ENCODE measurements at regions not wholly inside any gene's neighbourhood (a gene's known extent, or its start where the extent isn't known, plus 50 kb on each side); places are given as distances from the start of the nearest gene placed in this dataset.

DNA sequence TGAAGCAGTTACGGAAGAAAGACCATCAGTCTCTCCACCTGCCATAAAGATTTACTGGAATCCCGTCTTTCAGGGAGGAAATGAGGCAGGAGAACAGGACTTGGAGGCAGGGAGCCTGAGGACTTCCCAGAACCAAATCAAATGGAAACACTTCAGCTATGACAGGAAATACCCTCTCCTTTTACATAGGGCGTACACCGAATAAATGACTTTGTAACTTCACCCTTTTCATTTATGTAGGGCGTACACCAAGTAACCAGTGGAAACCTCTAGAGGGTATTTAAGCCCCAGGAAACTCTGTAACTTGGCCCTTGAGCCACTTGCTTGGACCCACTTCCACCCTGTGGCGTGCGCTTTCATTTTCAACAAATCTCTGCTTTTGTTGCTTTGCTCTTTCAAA, 218.3 kb upstream of the SLC39A10 start:
- no TSS peak for BruUV-seq (replicated peaks)

DNA sequence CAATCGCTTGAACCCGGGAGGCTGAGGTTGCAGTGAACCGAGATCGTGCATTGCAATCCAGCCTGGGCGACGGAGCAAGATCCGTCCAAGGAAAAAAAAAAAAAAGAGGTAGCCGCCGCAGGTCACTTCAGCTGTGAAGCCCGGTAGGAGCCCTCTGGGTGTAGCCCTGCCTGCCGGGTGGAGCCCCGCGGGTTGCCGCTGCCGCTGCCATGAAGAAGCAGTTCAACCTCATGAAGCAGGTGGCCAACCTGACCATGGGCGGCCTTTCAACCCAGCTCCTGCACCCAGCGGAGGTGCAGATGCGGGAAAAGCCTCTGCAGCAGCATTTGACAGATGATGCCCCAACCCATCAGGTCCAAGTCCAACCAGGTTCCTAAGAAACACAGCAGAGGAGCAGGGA, 219.5 kb upstream of the SLC39A10 start:
- intact Hi-C loops (cut with micrococcal nuclease), result no loop called here
- no peaks in the 10 kb centered on the region for H3K9me2 ChIP-seq (ENCODE audit: insufficient read depth)
- no peak overlapping the region for H3K4me2 ChIP-seq (ENCODE audit: low read length)
- no peak overlapping the region for H3K27ac ChIP-seq (ENCODE audit: low read depth, low read length)
- ATAC-seq (no peak), DNase-seq (ENCODE audit: low read depth, low spot score) (no peak)
- BruUV-seq (replicated peaks), result no TSS peak
- H2AFZ ChIP-seq (ENCODE audit: low read depth, low read length, poor library complexity, severe bottlenecking), result no peak overlapping the region
- H3K36me3 ChIP-seq (ENCODE audit: control insufficient read depth in 1 of 2, insufficient read depth in 2 of 2, low read length in 2 of 2), result no peaks in the 10 kb centered on the region
- no peaks in the 10 kb centered on the region for H3K79me2 ChIP-seq (ENCODE audit: insufficient read depth, low read length)
- H3K4me1 ChIP-seq (ENCODE audit: control insufficient read depth in 1 of 2, insufficient read depth in 2 of 2, low read length in 2 of 2), result no peaks in the 10 kb centered on the region
- CTCF ChIA-PET, result no interaction called here
- H3K9me3 ChIP-seq (ENCODE audit: control insufficient read depth in 1 of 2, insufficient read depth in 1 of 2, low read depth in 1 of 2, low read length in 2 of 2), result no peaks in the 10 kb centered on the region
- RAD21 ChIA-PET (ENCODE audit: low non-redundant PET in 1 of 2, low total read pairs in 2 of 2, uncharacterized antibody in 2 of 2, unreplicated experiment in 2 of 2), result no interaction called here
- POLR2A ChIA-PET, result no interaction called here
- H4K20me1 ChIP-seq (ENCODE audit: insufficient read depth), result no peaks in the 10 kb centered on the region
- no peak overlapping the region for H3K4me3 ChIP-seq (replicated peaks in 1 of 2; ENCODE audit: low read depth in 1 of 2, low read length in 2 of 2)
- TF ChIP-seq, protein P1, sequence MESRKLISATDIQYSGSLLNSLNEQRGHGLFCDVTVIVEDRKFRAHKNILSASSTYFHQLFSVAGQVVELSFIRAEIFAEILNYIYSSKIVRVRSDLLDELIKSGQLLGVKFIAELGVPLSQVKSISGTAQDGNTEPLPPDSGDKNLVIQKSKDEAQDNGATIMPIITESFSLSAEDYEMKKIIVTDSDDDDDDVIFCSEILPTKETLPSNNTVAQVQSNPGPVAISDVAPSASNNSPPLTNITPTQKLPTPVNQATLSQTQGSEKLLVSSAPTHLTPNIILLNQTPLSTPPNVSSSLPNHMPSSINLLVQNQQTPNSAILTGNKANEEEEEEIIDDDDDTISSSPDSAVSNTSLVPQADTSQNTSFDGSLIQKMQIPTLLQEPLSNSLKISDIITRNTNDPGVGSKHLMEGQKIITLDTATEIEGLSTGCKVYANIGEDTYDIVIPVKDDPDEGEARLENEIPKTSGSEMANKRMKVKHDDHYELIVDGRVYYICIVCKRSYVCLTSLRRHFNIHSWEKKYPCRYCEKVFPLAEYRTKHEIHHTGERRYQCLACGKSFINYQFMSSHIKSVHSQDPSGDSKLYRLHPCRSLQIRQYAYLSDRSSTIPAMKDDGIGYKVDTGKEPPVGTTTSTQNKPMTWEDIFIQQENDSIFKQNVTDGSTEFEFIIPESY (IDR thresholded peaks at IDR 0.05; ENCODE audit: extremely low read depth, insufficient replicate concordance, low read length), result no peak
- TF ChIP-seq, protein P2, sequence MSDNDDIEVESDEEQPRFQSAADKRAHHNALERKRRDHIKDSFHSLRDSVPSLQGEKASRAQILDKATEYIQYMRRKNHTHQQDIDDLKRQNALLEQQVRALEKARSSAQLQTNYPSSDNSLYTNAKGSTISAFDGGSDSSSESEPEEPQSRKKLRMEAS (IDR thresholded peaks at IDR 0.05), result no peak
- no peak for TF ChIP-seq ELF1 (IDR thresholded peaks at IDR 0.05; ENCODE audit: borderline replicate concordance, low read depth)
- no peak for TF ChIP-seq YY1 (IDR thresholded peaks at IDR 0.05; ENCODE audit: extremely low read depth, insufficient replicate concordance, low read depth, low read length)
- no peak for TF ChIP-seq JUND (IDR thresholded peaks at IDR 0.05)
- TF ChIP-seq SRF (IDR thresholded peaks at IDR 0.05; ENCODE audit: low read depth), result no peak
- TF ChIP-seq, protein P3, sequence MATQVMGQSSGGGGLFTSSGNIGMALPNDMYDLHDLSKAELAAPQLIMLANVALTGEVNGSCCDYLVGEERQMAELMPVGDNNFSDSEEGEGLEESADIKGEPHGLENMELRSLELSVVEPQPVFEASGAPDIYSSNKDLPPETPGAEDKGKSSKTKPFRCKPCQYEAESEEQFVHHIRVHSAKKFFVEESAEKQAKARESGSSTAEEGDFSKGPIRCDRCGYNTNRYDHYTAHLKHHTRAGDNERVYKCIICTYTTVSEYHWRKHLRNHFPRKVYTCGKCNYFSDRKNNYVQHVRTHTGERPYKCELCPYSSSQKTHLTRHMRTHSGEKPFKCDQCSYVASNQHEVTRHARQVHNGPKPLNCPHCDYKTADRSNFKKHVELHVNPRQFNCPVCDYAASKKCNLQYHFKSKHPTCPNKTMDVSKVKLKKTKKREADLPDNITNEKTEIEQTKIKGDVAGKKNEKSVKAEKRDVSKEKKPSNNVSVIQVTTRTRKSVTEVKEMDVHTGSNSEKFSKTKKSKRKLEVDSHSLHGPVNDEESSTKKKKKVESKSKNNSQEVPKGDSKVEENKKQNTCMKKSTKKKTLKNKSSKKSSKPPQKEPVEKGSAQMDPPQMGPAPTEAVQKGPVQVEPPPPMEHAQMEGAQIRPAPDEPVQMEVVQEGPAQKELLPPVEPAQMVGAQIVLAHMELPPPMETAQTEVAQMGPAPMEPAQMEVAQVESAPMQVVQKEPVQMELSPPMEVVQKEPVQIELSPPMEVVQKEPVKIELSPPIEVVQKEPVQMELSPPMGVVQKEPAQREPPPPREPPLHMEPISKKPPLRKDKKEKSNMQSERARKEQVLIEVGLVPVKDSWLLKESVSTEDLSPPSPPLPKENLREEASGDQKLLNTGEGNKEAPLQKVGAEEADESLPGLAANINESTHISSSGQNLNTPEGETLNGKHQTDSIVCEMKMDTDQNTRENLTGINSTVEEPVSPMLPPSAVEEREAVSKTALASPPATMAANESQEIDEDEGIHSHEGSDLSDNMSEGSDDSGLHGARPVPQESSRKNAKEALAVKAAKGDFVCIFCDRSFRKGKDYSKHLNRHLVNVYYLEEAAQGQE (IDR thresholded peaks at IDR 0.05; ENCODE audit: low read depth), result no peak
- H3K27me3 ChIP-seq (ENCODE audit: insufficient read depth, low read length), result no peaks in the 10 kb centered on the region
- no peak overlapping the region for H3K9ac ChIP-seq (ENCODE audit: low read length)

More for the DNA sequence above, 218.3 kb upstream of the SLC39A10 start:
- Histone ChIP-seq H3K79me2 (ENCODE audit: insufficient read depth, low read length) (no peaks in the 10 kb centered on the region), H3K36me3 (ENCODE audit: control insufficient read depth in 1 of 2, insufficient read depth in 2 of 2, low read length in 2 of 2) (no peaks in the 10 kb centered on the region), H3K4me3 (replicated peaks in 1 of 2; ENCODE audit: low read depth in 1 of 2, low read length in 2 of 2) (no peak overlapping the region), H3K4me1 (ENCODE audit: control insufficient read depth in 1 of 2, insufficient read depth in 2 of 2, low read length in 2 of 2) (no peaks in the 10 kb centered on the region), H3K9me2 (ENCODE audit: insufficient read depth) (no peaks in the 10 kb centered on the region), H2AFZ (ENCODE audit: low read depth, low read length, poor library complexity, severe bottlenecking) (no peak overlapping the region), H3K9ac (ENCODE audit: low read length) (no peak overlapping the region), H3K27me3 (ENCODE audit: insufficient read depth, low read length) (no peaks in the 10 kb centered on the region), H3K4me2 (ENCODE audit: low read length) (no peak overlapping the region), H3K9me3 (ENCODE audit: control insufficient read depth in 1 of 2, insufficient read depth in 1 of 2, low read depth in 1 of 2, low read length in 2 of 2) (no peaks in the 10 kb centered on the region), H3K27ac (ENCODE audit: low read depth, low read length) (no peak overlapping the region), H4K20me1 (ENCODE audit: insufficient read depth) (no peaks in the 10 kb centered on the region)
- ChIA-PET RAD21 (ENCODE audit: low non-redundant PET in 1 of 2, low total read pairs in 2 of 2, uncharacterized antibody in 2 of 2, unreplicated experiment in 2 of 2) (no interaction called here), POLR2A (no interaction called here), CTCF (no interaction called here)
- intact Hi-C loops (cut with micrococcal nuclease), result no loop called here
- DNase-seq (ENCODE audit: low read depth, low spot score) (no peak), ATAC-seq (no peak)
- TF ChIP-seq, protein P1 (IDR thresholded peaks at IDR 0.05; ENCODE audit: extremely low read depth, insufficient replicate concordance, low read length), result no peak
- no peak for TF ChIP-seq EZH2 (IDR thresholded peaks at IDR 0.05)

Measured in HCT116 (cell line).